ACHN (cell line): ENCODE measurements at regions not wholly inside any gene's neighbourhood (a gene's known extent, or its start where the extent isn't known, plus 50 kb on each side); places are given as distances from the start of the nearest gene placed in this dataset.
"Not testable (repeated sequence)": the region's sequence is repeated elsewhere in the genome, so short reads cannot be mapped to it uniquely, and the experiment has no call there.

ENCODE experiments used
- DNase-seq: peaks from one replicate; pipeline ENCODE4 v3.0.0-alpha.2; 2015
- in situ Hi-C: cut with HindIII; loops from 2 replicates; pipeline ENCODE4 v1.10.0; 2017; ENCODE audit warnings: low sequenced_read_pairs, low pct_ligation_motif_present, low pct_unique_long_range_greater_than_20kb

DNA sequence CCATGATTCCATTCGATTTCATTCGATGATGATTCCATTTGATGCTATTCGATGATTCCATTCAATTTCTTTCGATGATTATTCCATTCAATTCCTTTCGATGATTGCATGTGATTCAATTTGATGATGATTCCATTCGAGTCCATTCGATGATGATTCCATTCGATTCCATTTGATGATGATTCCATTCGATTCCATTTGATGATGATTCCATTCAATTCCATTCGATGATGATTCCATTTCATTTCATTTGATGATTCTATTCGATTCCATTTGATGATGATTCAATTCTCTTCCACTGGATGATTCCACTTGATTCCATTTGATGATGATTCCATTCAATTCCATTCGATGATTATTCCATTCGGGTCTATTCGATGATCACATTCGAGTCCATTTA lies 1094.1 kb downstream of the RPIA start:
- in situ Hi-C loops, DNase-seq: not testable (repeated sequence)

- DNase-seq, in situ Hi-C loops: not testable (repeated sequence)
Observed at GRCh38 chr2:89786642-89787041, 1095.2 kb downstream of the RPIA start.

DNA sequence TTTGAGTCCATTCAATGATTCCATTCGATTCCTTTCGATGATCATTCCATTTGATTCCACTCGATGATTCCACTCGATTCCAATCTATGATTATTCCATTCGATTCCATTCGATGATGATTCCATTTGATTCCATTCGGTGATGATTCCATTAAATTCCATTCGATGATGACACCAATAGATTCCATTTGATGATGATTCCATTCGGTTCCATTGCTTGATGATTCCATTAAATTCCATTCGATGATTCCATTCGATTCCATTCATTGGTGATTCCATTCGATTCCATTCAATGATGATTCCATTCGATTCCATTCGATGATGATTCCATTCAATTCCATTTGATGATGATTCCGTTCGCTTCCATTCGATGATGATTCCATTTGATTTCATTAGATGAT lies 1104.1 kb downstream of the RPIA start:
- in situ Hi-C loops, DNase-seq: not testable (repeated sequence)

DNA sequence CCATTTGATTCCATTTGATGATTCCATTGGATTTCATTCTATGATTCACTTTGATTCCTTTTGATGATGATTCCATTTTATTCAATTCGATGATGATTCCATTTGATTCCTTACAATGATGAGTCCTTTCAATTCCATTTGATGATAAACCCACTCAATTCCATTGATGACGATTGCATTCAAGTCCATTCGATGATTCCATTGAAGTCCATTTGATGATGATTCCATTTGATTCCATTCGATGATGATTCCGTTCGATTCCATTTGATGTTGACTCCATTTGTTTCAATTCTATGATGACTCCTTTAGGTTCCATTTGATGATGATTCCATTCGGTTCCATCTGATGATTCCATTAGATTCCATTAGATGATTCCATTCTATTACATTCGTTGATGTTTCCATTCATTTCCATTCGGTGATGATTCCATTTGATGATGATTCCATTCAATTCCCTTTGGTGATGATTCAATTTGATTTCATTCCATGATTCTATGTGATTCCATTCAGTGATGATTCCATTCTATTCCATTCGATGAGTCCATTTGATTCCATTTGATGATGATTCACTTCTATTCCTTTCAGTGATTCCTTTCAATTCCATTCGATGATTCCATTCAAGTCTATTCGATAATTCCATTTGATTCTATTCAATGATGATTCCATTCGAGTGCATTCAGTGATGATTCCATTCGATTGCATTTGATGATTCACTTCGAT lies 1106.0 kb downstream of the RPIA start:
- DNase-seq, result no peak
- in situ Hi-C loops, result no loop called here

- in situ Hi-C loops, result not testable (repeated sequence)
Observed at GRCh38 chr2:89801207-89801606, 1109.7 kb downstream of the RPIA start.

GRCh38 chr2:89806363-89806762 lies 1114.9 kb downstream of the RPIA start:
- in situ Hi-C loops, DNase-seq: not testable (repeated sequence)

More at GRCh38 chr2:89801207-89801606, 1109.7 kb downstream of the RPIA start:
- DNase-seq, result not testable (repeated sequence)

- in situ Hi-C loops, result no loop called here
- no peak for DNase-seq
Observed at GRCh38 chr2:89811295-89811694, 1119.8 kb downstream of the RPIA start.

DNA sequence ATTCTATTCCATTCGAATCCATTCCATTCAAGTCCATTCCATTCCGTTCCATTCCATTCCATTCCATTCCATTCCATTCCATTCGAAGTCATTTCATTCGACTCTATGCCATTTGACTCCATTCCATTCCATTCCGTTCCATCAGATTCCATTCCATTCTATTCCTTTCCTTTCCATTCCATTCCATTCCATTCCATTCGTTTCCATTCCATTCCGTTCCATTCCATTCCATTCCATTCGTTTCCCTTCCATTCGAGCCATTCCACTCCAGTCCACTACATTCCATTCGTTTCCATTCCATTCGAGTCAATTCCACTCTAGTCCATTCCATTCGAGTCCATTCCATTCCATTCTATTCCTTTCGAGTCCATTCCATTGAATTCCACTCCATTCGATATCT lies 1120.4 kb downstream of the RPIA start:
- DNase-seq, in situ Hi-C loops: not testable (repeated sequence)

DNA sequence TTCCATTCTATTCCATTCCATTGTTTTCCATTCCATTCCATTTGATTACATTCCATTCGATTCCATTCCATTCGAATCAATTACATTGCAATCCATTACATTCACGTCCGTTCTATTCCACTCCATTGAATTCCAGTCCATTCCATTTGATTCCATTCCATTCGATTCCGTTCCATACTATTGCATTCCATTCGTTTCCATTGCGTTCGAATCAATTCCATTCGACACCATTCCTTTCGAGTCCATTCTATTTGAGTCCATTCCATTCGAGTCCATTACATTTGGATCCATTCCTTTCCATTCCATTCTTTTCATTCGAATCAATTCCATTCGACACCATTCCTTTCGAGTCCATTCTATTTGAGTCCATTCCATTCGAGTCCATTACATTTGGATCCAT lies 1122.9 kb downstream of the RPIA start:
- DNase-seq, in situ Hi-C loops: not testable (repeated sequence)

DNA sequence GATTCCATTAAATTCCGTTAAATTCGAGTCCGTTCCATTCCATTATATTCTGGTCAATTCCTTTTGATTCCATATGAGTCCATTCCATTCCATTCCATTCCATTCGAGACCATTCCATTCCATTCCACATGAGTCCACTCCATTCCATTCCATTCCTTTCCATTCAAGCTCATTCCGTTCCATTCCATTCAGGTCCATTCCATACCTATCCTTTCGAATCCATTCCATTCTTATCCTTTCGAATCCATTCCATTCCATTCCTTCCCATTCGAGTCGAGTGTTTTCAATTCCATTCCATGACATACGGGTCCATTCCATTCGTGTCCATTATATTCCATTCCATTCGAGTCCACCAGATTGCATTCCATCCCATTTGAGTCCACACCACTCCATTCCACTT lies 1127.4 kb downstream of the RPIA start:
- no peak for DNase-seq
- in situ Hi-C loops, result no loop called here

- in situ Hi-C loops, result no loop called here
- no peak for DNase-seq
Observed at GRCh38 chr2:89819809-89820208, 1128.3 kb downstream of the RPIA start.

GRCh38 chr2:89820248-89820647 lies 1128.8 kb downstream of the RPIA start:
- DNase-seq, result no peak
- in situ Hi-C loops, result no loop called here

- no peak for DNase-seq
- in situ Hi-C loops, result no loop called here
Observed at GRCh38 chr2:89821455-89821945, 1130.0 kb downstream of the RPIA start.

- DNase-seq, in situ Hi-C loops: not testable (repeated sequence)
Observed at GRCh38 chr2:89822342-89822741, 1130.9 kb downstream of the RPIA start.

DNA sequence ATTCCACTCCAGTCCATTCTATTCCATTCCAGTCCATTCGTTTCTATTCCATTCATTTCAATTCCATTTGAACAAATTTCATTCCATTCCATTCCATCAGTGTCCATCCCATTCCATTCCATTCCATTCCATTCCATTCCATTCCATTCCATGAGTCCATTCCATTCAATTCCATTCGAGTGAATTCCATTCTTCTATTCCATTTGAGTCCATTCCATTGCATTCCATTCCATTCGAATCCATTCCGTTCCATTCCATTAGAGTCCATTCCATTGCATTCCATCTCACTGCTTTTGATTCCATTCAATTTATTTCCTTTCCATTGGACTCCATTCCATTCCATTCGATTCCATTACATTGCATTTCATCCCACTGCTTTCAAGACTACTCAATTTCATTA lies 1132.1 kb downstream of the RPIA start:
- in situ Hi-C loops, result no loop called here
- DNase-seq, result no peak

DNA sequence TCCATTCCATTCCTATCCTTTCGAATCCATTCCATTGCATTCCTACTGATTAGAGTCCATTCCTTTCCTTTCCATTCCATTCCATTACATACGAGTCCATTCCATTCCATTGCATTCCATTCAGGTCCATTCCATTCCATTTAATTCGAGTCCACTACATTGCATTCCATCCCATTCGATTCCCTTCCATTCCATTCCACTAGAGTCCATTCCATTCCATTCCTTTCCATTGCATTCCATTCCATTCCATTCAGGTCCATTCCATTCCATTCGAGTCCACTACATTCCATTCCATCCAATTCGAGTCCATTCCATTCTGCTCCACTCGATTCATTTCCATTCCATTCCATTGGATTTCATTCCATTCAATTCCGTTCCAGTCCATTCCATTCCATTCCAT lies 1133.6 kb downstream of the RPIA start:
- DNase-seq, result no peak
- in situ Hi-C loops, result no loop called here

DNA sequence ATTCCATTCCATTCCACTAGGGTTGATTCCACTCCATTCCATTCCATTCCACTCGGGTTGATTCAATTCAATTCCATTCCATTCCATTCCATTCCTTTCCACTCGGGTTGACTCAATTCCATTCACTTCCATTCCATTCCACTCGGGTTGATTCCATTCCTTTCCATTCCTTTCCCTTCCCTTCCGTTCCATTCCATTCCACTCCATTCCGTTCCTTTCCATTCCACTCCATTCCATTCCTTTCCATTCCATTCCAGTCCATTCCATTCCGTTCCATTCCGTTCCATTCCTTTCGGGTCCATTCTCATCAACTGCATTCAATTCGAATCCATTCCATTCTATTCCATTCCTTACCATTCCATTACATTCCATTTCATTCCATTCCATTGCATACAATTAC lies 1135.3 kb downstream of the RPIA start:
- in situ Hi-C loops, DNase-seq: not testable (repeated sequence)

GRCh38 chr2:89827829-89828228 lies 1136.4 kb downstream of the RPIA start:
- DNase-seq, in situ Hi-C loops: not testable (repeated sequence)

GRCh38 chr2:89828416-89828815 lies 1136.9 kb downstream of the RPIA start:
- DNase-seq, in situ Hi-C loops: not testable (repeated sequence)

DNA sequence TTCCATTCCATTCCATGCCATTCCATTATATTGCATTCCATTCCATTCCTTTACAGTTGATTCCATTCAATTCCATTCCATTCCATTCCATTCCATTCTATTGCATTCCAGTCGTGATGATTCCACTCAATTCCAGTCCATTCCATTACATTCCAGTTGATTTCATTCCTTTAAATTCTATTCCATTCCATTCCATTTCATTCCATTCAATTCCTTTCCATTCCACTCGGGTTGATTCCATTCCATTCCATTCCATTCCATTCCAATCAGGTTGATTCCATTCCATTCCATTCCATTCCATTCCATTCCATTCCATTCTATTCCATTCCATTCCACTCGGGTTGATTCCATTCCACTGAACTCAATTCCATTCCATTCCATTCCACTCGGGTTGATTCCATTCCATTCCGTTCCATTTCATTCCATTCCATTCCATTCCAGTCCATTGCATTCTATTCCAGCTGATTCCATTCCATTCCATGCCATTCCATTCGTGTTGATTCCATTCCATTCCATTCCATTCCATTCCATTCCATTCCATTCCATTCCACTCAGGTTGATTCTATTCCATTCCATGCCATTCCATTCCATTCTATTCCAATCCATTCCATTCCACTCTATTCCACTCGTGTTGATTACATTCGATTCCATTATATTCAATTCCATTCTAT lies 1137.6 kb downstream of the RPIA start:
- DNase-seq, in situ Hi-C loops: not testable (repeated sequence)
